CD14-positive monocyte (primary cell): ENCODE measurements at regions not wholly inside any gene's neighbourhood (a gene's known extent, or its start where the extent isn't known, plus 50 kb on each side); places are given as distances from the start of the nearest gene placed in this dataset.
"Not testable (repeated sequence)": the region's sequence is repeated elsewhere in the genome, so short reads cannot be mapped to it uniquely, and the experiment has no call there.

Source experiments
- DNase-seq, 3 donors: peaks; one replicate each; pipeline ENCODE4 v3.0.0-alpha.2; 2011 to 2022
- H2AFZ ChIP-seq: 2 replicates; pipeline ENCODE4 v1.6.0; 2012; ENCODE audit warnings: mild to moderate bottlenecking, low read depth, low read length, inconsistent platforms; ENCODE audit not compliant: insufficient read depth, poor library complexity, severe bottlenecking
- H3K27ac ChIP-seq, 2 donors: 1 replicate in 1 of 2; 2 replicates in 1 of 2; pipeline ENCODE4 v1.5.1; 2012 to 2013; ENCODE audit warnings: low read length in 2 of 2, control low read depth in 1 of 2, inconsistent platforms in 1 of 2, low read depth in 1 of 2, mild to moderate bottlenecking in 1 of 2
- H3K27me3 ChIP-seq, 2 donors: one replicate each; pipeline versions ENCODE4 v1.6.0 to v1.6.1; 2011 to 2013; ENCODE audit warnings: low read length in 2 of 2; ENCODE audit not compliant: control insufficient read depth in 2 of 2, insufficient read depth in 2 of 2
- H3K36me3 ChIP-seq, 2 donors: replicated peaks in 1 of 2; 1 replicate in 1 of 2; 2 replicates in 1 of 2; pipeline versions ENCODE4 v1.5.1 to v1.6.1; 2012 to 2013; ENCODE audit warnings: low read length in 2 of 2, control low read depth in 1 of 2, inconsistent platforms in 1 of 2, mild to moderate bottlenecking in 1 of 2; ENCODE audit not compliant: insufficient read depth in 2 of 2, control insufficient read depth in 1 of 2
- H3K4me1 ChIP-seq, 2 donors: 1 replicate in 1 of 2; 2 replicates in 1 of 2; pipeline versions ENCODE4 v1.5.1 to v1.6.1; 2012 to 2013; ENCODE audit warnings: low read length in 2 of 2, control low read depth in 1 of 2, inconsistent platforms in 1 of 2, mild to moderate bottlenecking in 1 of 2, moderate library complexity in 1 of 2; ENCODE audit not compliant: insufficient read depth in 2 of 2, control insufficient read depth in 1 of 2
- H3K4me2 ChIP-seq: replicated peaks from 2 replicates; pipeline ENCODE3; 2012; ENCODE audit warnings: low read length, moderate library complexity, mild to moderate bottlenecking; ENCODE audit not compliant: poor library complexity, severe bottlenecking; ENCODE audit errors: extremely low read depth
- H3K4me3 ChIP-seq, 3 experiments: fragments of 200-600 bp in 1 of 3; sonication (generic) in 1 of 3; replicated peaks in 1 of 3; 1 replicate in 2 of 3; 2 replicates in 1 of 3; pipeline ENCODE4 v1.5.1; 2011 to 2013; ENCODE audit warnings: low read length in 3 of 3, mild to moderate bottlenecking in 3 of 3, control low read depth in 2 of 3, low read depth in 2 of 3, inconsistent platforms in 1 of 3, moderate library complexity in 1 of 3
- H3K79me2 ChIP-seq: 2 replicates; pipeline ENCODE4 v1.6.0; 2012; ENCODE audit warnings: mild to moderate bottlenecking, control low read depth, inconsistent platforms, low read length, moderate library complexity; ENCODE audit not compliant: insufficient read depth
- H3K9ac ChIP-seq: 2 replicates; pipeline ENCODE4 v1.6.0; 2017; ENCODE audit warnings: low read length, mild to moderate bottlenecking; ENCODE audit not compliant: insufficient read depth, poor library complexity, severe bottlenecking
- H3K9me3 ChIP-seq, 2 donors: replicated peaks in 1 of 2; 1 replicate in 1 of 2; 2 replicates in 1 of 2; pipeline versions ENCODE4 v1.5.1 to v1.6.1; 2012 to 2013; ENCODE audit warnings: low read length in 2 of 2, control low read depth in 1 of 2; ENCODE audit not compliant: control insufficient read depth in 1 of 2, insufficient read depth in 1 of 2
- H4K20me1 ChIP-seq: 2 replicates; pipeline ENCODE4 v1.6.0; 2012; ENCODE audit warnings: mild to moderate bottlenecking, low read length, control low read depth, moderate library complexity; ENCODE audit not compliant: insufficient read depth
- H3K27ac Mint-ChIP-seq, 7 donors: one replicate each; pipeline ENCODE4 v1.8.0; 2020; ENCODE audit warnings: mild to moderate bottlenecking in 7 of 7, mixed read lengths in 7 of 7, moderate library complexity in 6 of 7, inconsistent platforms in 2 of 7
- H3K27me3 Mint-ChIP-seq, 3 donors: one replicate each; pipeline ENCODE4 v1.8.0; 2021 to 2022; ENCODE audit warnings: low read depth in 3 of 3, mild to moderate bottlenecking in 3 of 3, mixed read lengths in 3 of 3, moderate library complexity in 3 of 3, inconsistent platforms in 1 of 3
- H3K36me3 Mint-ChIP-seq, 2 donors: one replicate each; pipeline ENCODE4 v1.8.0; 2020; ENCODE audit warnings: mixed read lengths in 2 of 2, inconsistent platforms in 1 of 2, mild to moderate bottlenecking in 1 of 2
- H3K4me1 Mint-ChIP-seq: one replicate; pipeline ENCODE4 v1.8.0; 2020; ENCODE audit warnings: mild to moderate bottlenecking, mixed read lengths
- H3K4me3 Mint-ChIP-seq, 2 donors: one replicate each; pipeline ENCODE4 v1.8.0; 2020; ENCODE audit warnings: mild to moderate bottlenecking in 2 of 2, mixed read lengths in 2 of 2, moderate library complexity in 1 of 2
- H3K9me3 Mint-ChIP-seq, 7 donors: one replicate each; pipeline ENCODE4 v1.8.0; 2020 to 2022; ENCODE audit warnings: mixed read lengths in 7 of 7, mild to moderate bottlenecking in 6 of 7, moderate library complexity in 6 of 7, inconsistent platforms in 2 of 7
- WGBS: methylation state at CpG from one replicate; pipeline ENCODE4 v1.1.5; 2013; ENCODE audit warnings: missing lambda C conversion rate; ENCODE audit not compliant: insufficient coverage; 5-methylcytosine and 5-hydroxymethylcytosine counted together
- intact Hi-C, 2 donors: fragments of 100-400 bp; cut with micrococcal nuclease; formaldehyde crosslinking; loops; one replicate each; pipeline versions ENCODE4 v1.15.0 to v1.15.1; 2023
- TF ChIP-seq, protein P1 (sequence below): fragments of 200-600 bp; IDR thresholded peaks from one replicate; pipeline ENCODE4 v1.8.0; 2022; ENCODE audit warnings: antibody characterized with exemption, mild to moderate bottlenecking

DNA sequence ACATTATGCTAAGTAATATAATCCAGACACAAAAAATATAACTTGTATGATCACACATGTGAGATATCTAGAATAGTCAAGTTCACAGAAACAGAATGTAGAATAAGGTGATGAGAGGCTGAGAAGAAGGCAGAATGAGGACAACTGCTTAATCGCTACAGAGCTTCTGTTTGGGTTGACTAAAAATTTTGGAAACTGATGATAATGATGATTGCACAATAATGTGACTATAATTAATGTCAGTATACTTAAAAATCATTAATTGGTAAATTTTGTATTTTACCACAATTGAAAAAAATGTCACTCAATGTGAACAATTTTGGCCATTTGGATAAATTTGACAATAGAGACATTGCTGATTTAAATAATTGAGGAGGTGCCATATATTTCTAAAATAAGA lies 1374.4 kb upstream of the CDH8 start:
- Histone ChIP-seq H3K4me1 (no peaks in the 10 kb centered on the region), H3K36me3 (no peaks in the 10 kb centered on the region), H3K4me3 (no peak overlapping the region), H2AFZ (no peak overlapping the region), H4K20me1 (no peaks in the 10 kb centered on the region), H3K9ac (no peak overlapping the region), H3K27ac (no peak overlapping the region), H3K79me2 (no peaks in the 10 kb centered on the region), H3K27me3 (no peaks in the 10 kb centered on the region), H3K4me2 (no peak overlapping the region), H3K9me3 (no peaks in the 10 kb centered on the region)
- no CpG with 5 or more reads among the region's 1 CpG for WGBS
- Mint-ChIP-seq H3K27ac (no peak overlapping the region), H3K27me3 (peaks cover 0 to 2% (median 0%) of the 10 kb centered on the region in 3 donors), H3K4me1 (no peaks in the 10 kb centered on the region), H3K4me3 (no peak overlapping the region), H3K36me3 (no peaks in the 10 kb centered on the region), H3K9me3 (no peaks in the 10 kb centered on the region)
- TF ChIP-seq, protein P1, sequence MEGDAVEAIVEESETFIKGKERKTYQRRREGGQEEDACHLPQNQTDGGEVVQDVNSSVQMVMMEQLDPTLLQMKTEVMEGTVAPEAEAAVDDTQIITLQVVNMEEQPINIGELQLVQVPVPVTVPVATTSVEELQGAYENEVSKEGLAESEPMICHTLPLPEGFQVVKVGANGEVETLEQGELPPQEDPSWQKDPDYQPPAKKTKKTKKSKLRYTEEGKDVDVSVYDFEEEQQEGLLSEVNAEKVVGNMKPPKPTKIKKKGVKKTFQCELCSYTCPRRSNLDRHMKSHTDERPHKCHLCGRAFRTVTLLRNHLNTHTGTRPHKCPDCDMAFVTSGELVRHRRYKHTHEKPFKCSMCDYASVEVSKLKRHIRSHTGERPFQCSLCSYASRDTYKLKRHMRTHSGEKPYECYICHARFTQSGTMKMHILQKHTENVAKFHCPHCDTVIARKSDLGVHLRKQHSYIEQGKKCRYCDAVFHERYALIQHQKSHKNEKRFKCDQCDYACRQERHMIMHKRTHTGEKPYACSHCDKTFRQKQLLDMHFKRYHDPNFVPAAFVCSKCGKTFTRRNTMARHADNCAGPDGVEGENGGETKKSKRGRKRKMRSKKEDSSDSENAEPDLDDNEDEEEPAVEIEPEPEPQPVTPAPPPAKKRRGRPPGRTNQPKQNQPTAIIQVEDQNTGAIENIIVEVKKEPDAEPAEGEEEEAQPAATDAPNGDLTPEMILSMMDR = no peak
- intact Hi-C loops = no loop called here
- no peak for DNase-seq

DNA sequence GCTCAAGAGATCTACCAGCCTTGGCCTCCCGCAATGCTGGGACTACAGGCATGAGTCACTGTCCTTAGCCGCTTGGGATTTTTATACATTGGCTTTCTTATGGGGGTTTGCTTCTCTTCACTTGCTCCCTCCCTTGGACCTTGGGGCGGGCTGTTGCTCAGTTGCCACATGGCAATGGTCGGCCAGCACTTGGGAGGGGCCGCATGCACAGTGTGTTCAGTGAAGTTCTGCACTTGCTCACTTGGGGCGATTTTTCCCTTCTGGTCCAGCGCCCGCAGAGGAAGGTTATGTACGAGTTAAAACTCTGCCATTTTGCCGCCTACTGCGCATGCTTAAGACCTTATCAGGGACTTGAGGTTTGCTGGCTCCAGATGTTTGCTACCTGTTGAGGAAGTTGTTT lies 1367.6 kb upstream of the CDH8 start:
- H3K4me2 ChIP-seq = no peak overlapping the region
- DNase-seq = no peak
- Mint-ChIP-seq H3K27ac (no peak overlapping the region), H3K27me3 (no peaks in the 10 kb centered on the region), H3K4me1 (no peaks in the 10 kb centered on the region), H3K9me3 (peaks cover 0 to 4% (median 0%) of the 10 kb centered on the region in 7 donors), H3K36me3 (no peaks in the 10 kb centered on the region), H3K4me3 (no peak overlapping the region)
- H2AFZ ChIP-seq = no peak overlapping the region
- H3K4me3 ChIP-seq = no peak overlapping the region
- H3K9me3 ChIP-seq = peaks cover 0 to 3% of the 10 kb centered on the region in 2 donors
- H4K20me1 ChIP-seq = no peaks in the 10 kb centered on the region
- 95% methylated on average over 11 of the region's 11 CpGs for WGBS
- TF ChIP-seq, protein P1 = no peak
- intact Hi-C loops = no loop called here
- H3K27ac ChIP-seq = no peak overlapping the region
- no peaks in the 10 kb centered on the region for H3K79me2 ChIP-seq
- H3K9ac ChIP-seq = no peak overlapping the region
- no peaks in the 10 kb centered on the region for H3K27me3 ChIP-seq
- no peaks in the 10 kb centered on the region for H3K4me1 ChIP-seq
- no peaks in the 10 kb centered on the region for H3K36me3 ChIP-seq

DNA sequence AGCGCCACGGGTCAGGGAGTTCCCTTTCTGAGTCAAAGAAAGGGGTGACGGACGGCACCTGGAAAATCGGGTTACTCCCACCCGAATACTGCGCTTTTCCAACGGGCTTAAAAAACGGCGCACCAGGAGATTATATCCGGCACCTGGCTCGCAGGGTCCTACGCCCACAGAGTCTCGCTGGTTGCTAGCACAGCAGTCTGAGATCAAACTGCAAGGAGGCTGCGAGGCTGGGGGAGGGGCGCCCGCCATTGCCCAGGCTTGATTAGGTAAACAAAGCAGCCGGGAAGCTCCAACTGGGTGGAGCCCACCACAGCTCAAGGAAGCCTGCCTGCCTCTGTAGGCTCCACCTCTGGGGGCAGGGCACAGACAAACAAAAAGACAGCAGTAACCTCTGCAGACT lies 1352.0 kb upstream of the CDH8 start:
- H3K4me1 Mint-ChIP-seq, H3K27ac ChIP-seq, H4K20me1 ChIP-seq, H3K27ac Mint-ChIP-seq, H3K4me1 ChIP-seq, H3K79me2 ChIP-seq, DNase-seq, H3K9me3 ChIP-seq, intact Hi-C loops, H3K36me3 ChIP-seq, H3K4me3 ChIP-seq, H3K27me3 ChIP-seq, H3K27me3 Mint-ChIP-seq, H3K9ac ChIP-seq, H2AFZ ChIP-seq, H3K4me2 ChIP-seq, H3K9me3 Mint-ChIP-seq, H3K4me3 Mint-ChIP-seq, H3K36me3 Mint-ChIP-seq: not testable (repeated sequence)
- 92% methylated on average over 11 of the region's 18 CpGs for WGBS
